Hematopoietic multipotent progenitor cell treated with erythropoietin and hydrocortisone succinate and interleukin-3 and kit ligand, for 8 days (in vitro differentiated cells): ENCODE measurements at regions not wholly inside any gene's neighbourhood (a gene's known extent, or its start where the extent isn't known, plus 50 kb on each side); places are given as distances from the start of the nearest gene placed in this dataset.
"Not testable (repeated sequence)": the region's sequence is repeated elsewhere in the genome, so short reads cannot be mapped to it uniquely, and the experiment has no call there.

Source experiments
- DNase-seq: peaks from one replicate; pipeline ENCODE4 v3.0.0-alpha.2; 2015

GRCh38 chr2:42988055-42988454 is 195.7 kb upstream of the HAAO start:
- DNase-seq = not testable (repeated sequence)

DNA sequence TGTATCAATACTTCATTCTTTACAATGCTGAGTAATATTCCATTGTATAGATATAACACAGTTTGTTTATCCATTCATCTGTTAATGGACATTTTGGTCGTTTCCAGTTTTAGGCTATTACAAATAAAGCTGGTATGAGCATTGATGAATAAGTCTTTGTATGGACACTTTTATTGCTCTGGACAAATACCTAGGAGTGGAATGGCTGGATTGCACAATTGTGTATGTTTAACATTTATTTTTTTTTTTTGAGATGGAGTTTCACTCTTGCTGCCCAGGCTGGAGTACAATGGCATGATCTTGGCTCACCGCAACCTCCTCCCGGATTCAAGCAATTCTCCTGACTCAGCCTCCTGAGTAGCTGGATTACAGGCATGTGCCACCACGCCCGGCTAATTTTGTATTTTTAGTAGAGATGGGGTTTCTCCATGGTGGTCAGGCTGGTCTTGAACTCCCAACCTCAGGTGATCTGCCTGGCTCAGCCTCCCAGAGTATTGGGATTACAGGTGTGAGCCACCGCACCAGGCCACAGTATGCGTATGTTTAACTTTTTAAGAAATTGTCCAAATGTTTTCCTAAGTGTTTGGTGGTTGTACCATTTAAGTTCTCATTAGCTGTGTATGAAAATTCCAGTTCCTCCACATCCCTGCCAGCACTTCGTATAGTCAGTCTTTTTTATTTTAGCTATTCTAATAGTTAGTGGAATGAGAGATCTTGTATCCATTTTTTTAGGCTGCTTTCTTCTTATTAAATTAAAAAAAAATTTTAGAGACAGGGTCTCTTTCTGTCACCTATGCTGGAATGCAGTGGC is 194.9 kb upstream of the HAAO start:
- no peak for DNase-seq

DNA sequence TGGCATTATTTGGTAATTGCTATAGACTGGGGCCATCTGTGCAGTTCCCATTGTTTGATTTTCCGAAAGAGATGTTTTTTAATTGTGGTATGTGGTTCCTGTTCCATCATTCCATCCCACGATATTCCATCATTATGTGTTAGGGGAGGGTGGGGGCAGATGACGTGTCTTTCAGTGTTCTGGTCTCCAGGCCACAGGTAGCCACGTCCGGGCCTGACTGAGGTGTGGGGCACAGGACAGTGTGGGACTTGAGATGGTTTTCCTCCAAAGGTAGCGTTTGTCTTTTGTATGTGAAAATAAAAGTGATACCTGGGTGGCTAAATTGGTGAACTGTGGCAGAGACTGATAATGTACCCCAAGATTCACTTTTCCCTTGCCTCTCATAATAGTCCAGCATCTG is 192.2 kb upstream of the HAAO start:
- no peak for DNase-seq

GRCh38 chr2:42984081-42984480 is 191.7 kb upstream of the HAAO start:
- DNase-seq = no peak

GRCh38 chr2:42980764-42981416 is 188.5 kb upstream of the HAAO start:
- DNase-seq = no peak

DNA sequence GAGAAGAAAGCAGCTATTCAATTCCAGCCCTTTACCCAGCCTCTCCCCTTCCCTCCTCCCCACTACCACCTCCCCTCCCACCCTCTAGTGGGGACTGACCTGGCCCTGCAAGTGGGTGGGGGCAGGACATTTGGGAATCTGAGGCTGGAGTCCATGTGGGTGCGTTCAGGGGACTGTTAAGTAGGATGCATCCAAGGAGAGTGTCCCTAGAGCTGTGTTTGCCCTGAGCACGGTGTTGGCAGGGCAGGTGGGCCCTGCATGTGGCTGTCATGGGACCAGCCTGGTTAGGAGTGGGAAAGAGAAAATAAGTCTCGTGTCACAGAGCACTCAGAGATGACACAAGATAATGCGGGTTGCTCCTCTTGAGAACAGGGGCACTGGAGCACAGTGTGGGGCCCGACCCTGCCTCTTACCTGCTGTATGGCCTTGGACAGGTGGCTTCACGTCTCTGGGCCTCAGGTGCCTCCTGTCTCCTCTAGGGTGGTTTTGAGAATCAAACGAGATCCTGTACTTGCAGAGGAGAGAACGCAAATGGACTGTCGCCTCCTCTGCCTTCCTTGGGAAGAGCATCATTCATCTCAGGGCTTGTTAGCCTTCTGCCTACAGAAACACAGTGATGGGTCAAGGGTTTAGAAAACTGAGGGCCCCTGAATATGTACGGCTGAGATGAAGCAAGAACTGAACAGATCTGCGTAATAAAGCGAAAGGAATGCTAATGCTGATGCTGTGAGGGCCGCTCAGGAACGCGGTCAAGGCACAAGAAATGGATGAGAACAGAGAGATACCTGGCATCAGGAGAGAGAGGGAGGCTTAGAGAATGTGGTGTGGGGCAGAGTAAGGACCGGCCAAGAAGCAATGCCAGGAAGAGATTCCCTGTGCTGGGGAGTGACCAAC is 187.7 kb upstream of the HAAO start:
- no peak for DNase-seq

DNA sequence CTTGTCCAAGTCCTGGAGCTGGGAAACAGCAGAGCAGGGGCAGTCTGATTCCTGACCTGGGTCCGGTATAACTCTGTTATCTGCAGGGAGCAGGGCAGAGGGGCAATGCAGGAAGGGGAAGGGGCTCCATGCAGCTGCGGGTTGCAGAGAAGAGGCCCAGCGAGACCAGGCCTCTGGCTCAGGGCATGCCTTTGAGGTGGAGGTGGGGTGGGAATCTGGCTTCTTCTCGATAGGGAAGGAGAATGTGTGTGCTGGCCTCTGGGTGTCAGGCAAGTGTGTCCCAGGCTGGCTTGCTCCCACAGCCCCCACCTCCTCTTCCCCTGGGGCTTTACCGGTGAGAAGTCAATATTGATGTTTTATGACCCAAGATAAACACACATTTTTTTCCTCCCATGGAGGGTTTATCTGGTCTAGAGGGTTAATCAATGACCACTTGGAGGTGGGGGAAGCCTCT is 187.1 kb upstream of the HAAO start:
- no peak for DNase-seq

DNA sequence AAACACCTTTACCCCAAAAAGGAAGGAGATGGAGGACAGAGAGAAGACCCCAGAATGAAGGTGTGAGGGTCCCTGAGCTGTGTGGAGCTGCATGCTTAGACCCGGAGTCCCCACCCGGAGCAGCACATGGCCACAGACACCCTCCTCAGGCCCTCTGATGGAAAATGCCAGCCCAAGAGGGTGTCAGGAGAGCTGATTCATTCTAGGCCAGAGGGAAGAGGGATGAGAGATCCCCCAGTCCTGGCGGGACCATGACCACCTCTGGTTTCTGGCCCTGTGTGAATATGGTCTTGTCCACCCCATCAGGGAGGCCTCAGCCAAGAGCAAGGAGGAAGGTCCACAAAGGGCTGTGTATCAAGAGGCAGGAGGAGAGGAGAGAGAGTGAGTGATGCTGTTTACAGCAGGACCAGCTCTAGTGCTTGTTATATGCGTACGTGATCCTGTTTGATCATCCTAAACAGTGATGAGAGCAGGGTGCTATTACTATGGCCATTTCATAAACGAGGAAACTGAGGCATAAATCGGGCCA is 186.6 kb upstream of the HAAO start:
- no peak for DNase-seq

DNA sequence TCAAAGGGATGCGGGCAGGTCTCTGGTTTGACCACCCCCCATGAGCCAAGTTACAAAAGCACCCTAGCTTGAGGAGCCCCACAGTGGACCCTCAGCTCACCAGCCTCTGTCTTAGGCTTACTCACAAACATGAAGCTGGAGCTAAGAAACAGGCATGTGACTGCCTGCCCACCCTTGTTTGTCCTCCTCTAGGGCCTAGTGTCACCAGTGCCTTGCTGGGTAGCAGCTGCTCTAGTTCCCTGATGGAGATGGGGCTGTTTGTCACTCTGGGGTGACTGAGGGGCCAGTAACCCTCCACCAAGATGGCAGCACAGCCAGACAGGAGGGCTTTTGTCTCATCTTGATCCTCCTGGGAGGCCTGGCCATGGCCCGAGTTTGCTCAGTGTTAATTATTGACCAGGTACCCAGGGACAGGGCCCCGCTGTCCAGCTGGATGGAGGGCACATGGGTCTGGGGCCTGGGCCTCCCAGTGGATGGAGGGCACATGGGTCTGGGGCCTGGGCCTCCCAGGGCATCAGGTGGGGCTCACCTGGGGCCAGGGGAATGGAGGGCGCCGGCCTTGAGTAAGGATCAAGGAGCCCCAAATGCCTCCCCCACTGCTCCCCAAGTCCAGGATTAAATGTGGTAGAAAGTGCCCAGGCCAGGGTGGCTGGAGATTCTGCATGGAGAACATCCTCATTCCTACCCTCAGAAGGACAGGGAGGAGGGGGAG is 185.9 kb upstream of the HAAO start:
- DNase-seq = no peak

DNA sequence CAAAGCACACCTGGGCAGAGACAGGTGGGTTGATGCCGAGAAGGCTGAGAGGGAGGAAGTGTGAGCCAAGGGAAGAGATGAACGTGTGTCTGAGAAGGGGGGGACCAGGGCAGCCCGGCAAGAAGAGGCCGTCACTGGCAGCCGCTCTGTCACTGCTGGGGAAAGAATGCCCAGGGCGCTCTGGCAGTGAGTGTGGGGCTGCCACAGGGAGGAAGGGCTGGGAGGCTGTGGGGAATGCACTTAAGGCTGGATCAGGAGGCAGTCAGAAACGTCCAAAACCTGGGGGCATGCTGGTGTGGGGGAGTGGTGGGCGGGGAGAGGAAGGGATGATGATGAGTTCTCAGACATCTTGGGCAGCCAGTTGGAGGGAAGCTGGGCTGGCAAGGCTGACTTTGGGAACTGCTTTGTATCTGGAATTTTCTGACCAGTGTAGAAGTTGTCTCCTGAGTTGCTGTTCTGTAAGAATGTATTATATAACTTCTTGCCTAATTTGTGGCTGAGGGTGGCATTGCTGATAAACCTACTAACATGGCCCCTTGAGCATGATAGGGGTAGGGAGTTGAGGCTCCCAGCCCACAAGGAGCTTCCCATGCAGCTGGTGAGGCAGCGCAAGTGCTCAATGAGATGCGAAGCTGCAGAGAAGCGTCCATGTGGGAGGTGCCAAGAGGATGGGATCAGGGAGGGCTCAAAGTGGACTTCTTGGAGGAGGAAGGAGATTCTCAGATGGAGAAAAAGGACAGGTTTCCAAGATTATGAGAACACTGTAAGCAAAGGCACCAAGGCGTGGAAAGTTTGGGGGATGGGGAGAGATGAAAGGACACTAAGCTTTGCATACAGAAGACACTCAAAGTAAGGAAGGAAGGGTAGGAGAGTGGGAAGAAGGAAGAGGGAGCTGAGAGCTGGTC is 185.1 kb upstream of the HAAO start:
- peak; percentile 63 for DNase-seq

DNA sequence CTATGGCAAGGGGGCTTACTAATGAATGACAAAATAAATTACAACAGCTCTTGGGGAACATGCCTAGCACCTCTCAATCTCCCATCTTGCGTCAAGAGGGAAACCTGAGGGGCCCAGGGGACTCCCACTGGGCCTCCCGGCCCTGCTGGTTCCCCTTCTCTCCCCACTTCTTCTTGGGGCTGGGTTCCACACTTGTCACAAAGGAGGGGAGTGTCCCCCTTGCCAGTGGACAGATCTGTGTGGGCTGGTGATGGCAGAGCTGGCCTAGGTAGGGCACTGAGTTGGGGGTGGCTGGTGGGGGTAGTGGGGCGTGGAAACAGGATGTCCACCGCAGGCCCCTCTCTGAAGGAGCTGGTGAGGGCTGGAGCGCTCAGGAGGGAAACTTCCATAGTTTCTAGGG is 184.0 kb upstream of the HAAO start:
- DNase-seq = no peak

DNA sequence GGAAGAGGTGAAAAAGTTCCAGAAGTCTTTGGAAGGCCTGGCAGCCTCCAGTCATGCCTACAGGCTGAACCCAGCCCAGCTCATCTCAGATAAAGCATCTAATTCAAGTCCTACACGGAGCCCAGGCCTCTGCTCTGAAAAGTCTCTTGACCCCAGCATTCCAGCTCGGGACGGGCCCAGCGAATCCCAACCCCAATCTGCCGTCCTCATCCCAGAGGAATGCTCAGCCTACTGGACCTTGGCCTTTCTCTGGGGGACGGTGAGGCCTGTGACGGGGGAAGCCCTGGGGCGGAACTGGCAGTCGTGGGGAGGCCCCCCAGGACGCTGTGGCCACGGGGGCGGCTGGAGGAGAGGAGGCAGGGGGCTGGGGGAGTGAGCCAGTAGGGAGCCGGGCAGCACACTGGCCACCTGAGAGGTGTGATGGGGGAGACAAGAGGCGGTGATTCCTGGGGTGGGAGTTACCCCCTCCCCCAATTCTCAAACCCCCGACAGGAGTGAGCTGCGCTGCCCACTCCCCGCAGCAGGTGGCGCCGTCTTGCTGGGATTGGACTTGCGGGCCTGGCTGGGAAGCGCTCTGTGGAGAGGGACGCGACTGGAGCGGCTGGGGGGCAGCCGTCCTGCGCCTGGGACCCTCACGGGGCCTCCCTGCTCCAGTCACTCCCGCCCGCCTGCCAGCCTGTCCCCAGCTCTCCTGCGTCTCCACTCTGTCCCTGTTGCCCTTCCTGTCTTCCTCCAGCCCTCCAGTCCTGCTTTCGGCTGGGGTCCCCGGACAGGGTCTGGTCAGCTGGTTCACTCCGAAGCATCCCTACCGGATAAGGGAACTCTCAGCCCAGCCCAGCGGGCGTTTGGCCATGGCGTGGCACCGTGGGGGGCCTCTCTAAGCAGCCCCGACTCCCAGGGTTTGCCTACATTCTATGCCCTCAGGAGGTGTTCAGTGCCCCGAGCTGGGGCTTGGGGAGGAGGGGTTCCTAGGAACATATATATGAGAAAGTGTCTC is 182.6 kb upstream of the HAAO start:
- peak; percentile 59 for DNase-seq

DNA sequence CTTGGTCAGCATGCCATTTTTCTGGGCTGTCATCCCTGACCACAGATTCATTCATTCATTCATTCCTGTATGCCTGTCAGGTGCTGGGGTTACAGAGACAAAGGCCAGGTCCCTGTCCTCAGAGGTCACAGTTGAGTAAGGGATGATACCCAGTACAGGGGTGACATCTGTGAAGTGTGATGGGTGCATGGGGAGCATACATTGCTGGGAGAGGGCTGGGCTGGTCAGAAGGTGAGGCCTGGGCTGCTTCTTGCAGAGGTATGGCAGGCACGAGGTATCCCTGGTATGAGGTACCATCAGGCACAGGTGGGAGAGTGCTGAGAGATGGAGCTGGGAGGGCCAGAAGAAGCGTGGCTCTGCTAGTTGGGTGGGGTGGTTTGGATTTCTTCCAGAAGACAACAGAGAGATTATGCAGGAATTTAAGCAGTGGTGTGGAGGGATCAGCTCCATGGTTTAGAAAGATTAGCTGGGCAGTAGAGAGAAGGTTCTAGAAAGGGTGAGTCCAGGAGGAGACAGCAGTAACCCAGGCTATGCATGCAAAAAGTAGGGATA is 181.9 kb upstream of the HAAO start:
- peak; percentile 64 for DNase-seq

DNA sequence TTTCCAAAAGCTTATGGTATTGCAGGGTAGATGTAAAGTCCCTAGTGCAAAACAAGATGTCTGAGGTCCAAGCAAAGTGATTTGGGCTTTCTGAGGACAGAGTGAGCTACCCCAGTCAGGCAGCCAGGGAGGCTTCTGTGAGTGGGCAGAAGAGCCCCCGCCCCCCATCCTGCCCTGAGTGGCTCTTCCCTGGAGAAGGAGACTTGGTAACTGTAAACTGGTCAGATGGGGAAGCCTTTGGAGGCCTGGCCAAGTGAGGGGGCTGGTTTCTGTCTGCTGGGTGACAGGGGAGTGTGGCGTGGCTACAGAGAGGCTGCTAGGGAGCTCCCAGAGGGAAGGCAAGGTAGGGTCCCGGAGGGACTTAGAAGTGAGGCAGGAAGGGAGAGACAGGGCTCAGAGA is 181.3 kb upstream of the HAAO start:
- DNase-seq = peak; percentile 16

- not testable (repeated sequence) for DNase-seq
These were observed 180.6 kb upstream of the HAAO start for GRCh38 chr2:42972933-42973516.

DNA sequence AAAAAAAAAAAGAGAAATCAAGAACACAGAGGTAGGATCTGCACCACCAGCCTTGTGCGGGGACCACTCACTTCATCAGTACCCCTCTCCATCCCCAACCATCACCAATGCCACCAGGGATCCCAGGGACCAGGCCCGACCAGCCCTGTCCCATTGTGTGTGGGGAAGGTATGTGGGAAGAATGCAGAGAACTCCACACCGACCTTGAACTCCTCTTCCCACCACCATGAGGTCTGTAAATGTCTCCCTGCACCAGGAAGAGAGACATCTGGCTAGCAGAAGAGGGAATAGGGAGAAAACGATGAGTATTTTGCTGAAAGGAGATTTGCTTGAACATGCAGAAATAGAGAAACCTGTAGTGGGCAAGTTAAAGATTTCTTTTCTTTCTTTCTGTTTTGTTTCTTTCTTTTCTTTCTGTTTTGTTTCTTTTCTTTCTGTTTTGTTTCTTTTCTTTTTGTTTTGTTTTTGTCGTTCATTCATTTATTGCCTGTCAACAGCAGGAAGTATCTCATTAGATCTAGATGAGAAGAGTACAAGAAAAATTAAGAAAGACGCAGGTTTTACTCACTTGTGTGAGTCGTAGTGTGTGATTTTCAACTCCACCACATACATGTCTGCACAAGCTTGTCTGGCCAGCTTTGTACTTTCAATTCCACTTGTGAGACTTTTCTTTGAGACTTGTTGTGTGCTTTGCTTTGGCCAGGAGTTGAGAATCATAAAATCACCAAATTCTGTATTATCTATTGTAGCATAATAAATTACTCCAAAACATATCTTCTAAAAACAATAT is 179.8 kb upstream of the HAAO start:
- DNase-seq = no peak

GRCh38 chr2:42971381-42971780 is 179.0 kb upstream of the HAAO start:
- no peak for DNase-seq

- no peak for DNase-seq
These were observed 177.8 kb upstream of the HAAO start for GRCh38 chr2:42970151-42970550.
